PC-3 (cell line): ENCODE measurements at regions not wholly inside any gene's neighbourhood (a gene's known extent, or its start where the extent isn't known, plus 50 kb on each side); places are given as distances from the start of the nearest gene placed in this dataset.

Experiments used
- ATAC-seq: fragments of 200-7000 bp; cut with Tn5 transposase; 2 replicates; pipeline ENCODE4 v1.9.1; 2020; ENCODE audit warnings: mild to moderate bottlenecking, moderate library complexity
- BruUV-seq: library from RNA; stranded (reverse); fragments of 400-500 nt; replicated peaks from 2 replicates; lab custom pipeline; 2021; lab: Mats Ljungman, UMichigan
- CTCF ChIA-PET: fragments of 300-600 bp; sonication (Branson Sonifier 250); formaldehyde crosslinking; loops from one replicate; lab custom pipeline; 2022; ENCODE audit warnings: antibody characterized with exemption; lab: Charles Lee
- POLR2A ChIA-PET: fragments of 300-600 bp; sonication (Branson Sonifier 250); formaldehyde crosslinking; loops from one replicate; lab custom pipeline; 2022; ENCODE audit warnings: antibody characterized with exemption; ENCODE audit not compliant: unreplicated experiment; lab: Charles Lee
- DNase-seq: peaks from one replicate; pipeline ENCODE4 v3.0.0-alpha.2; 2015
- H2AFZ ChIP-seq: fragments of 300-600 bp; sonication (generic); 2 replicates; pipeline ENCODE4 v1.6.0; 2016; ENCODE audit warnings: antibody characterized with exemption, low read length
- H3F3A ChIP-seq: fragments of 300-600 bp; sonication (generic); one replicate; pipeline ENCODE4 v1.6.0; 2017; ENCODE audit warnings: antibody characterized with exemption, low read length, control low read depth, mild to moderate bottlenecking; ENCODE audit not compliant: unreplicated experiment
- H3K27ac ChIP-seq: fragments of 300-600 bp; sonication (generic); 2 replicates; pipeline ENCODE4 v1.5.1; 2016; ENCODE audit warnings: mild to moderate bottlenecking, low read length
- H3K27me3 ChIP-seq: fragments of 300-600 bp; sonication (generic); 2 replicates; pipeline ENCODE4 v1.6.1; 2016; ENCODE audit warnings: low read length, mixed read lengths
- H3K36me3 ChIP-seq: fragments of 300-600 bp; sonication (generic); 2 replicates; pipeline ENCODE4 v1.6.1; 2016; ENCODE audit warnings: low read depth, mixed run types, low read length, mixed read lengths
- H3K4me1 ChIP-seq: fragments of 300-600 bp; sonication (generic); 2 replicates; pipeline ENCODE4 v1.5.1; 2016; ENCODE audit warnings: low read length; ENCODE audit not compliant: insufficient read depth
- H3K4me2 ChIP-seq: fragments of 300-600 bp; sonication (generic); 2 replicates; pipeline ENCODE4 v1.6.0; 2016; ENCODE audit warnings: low read length
- H3K4me3 ChIP-seq: fragments of 300-600 bp; sonication (generic); 2 replicates; pipeline ENCODE4 v1.5.1; 2016; ENCODE audit warnings: mild to moderate bottlenecking, low read length, mixed read lengths
- H3K79me2 ChIP-seq: fragments of 300-600 bp; sonication (generic); 2 replicates; pipeline ENCODE4 v1.6.1; 2017; ENCODE audit warnings: low read length, mixed read lengths
- H3K9ac ChIP-seq: fragments of 300-600 bp; sonication (generic); 2 replicates; pipeline ENCODE4 v1.6.0; 2016; ENCODE audit warnings: mild to moderate bottlenecking, low read length
- H3K9me2 ChIP-seq: fragments of 300-600 bp; sonication (generic); replicated peaks from 2 replicates; pipeline ENCODE4 v1.6.1; 2016; ENCODE audit warnings: mixed run types, low read length, mixed read lengths
- H3K9me3 ChIP-seq: fragments of 300-600 bp; sonication (generic); 2 replicates; pipeline ENCODE4 v1.6.1; 2016; ENCODE audit warnings: low read length, mixed read lengths
- H4K20me1 ChIP-seq: fragments of 300-600 bp; sonication (generic); 2 replicates; pipeline ENCODE4 v1.6.1; 2016; ENCODE audit warnings: low read length, mixed read lengths
- CTCF ChIP-seq: fragments of 300-600 bp; sonication (generic); conservative IDR thresholded peaks from 2 replicates; pipeline ENCODE4 v1.5.1; 2017; ENCODE audit warnings: antibody characterized with exemption, low read depth, mild to moderate bottlenecking, low read length
- EZH2 ChIP-seq: fragments of 300-600 bp; sonication (generic); IDR thresholded peaks from one replicate; pipeline ENCODE4 v1.6.1; 2017; ENCODE audit warnings: antibody characterized with exemption, mild to moderate bottlenecking, low read length; ENCODE audit not compliant: unreplicated experiment
- EZH2phosphoT487 ChIP-seq: fragments of 300-600 bp; sonication (generic); IDR thresholded peaks from 2 replicates; pipeline ENCODE4 v1.6.1; 2018; ENCODE audit warnings: mild to moderate bottlenecking, antibody characterized with exemption, low read length, borderline replicate concordance
- intact Hi-C: fragments of 100-400 bp; cut with micrococcal nuclease; formaldehyde crosslinking; loops from 2 replicates; pipeline ENCODE4 v1.9.0; 2023

GRCh38 chr12:111169032-111169431 is 199.9 kb downstream of the PHETA1 start:
- CTCF ChIA-PET = no interaction called here
- intact Hi-C loops = no loop called here

GRCh38 chr12:111168009-111168900 is 200.6 kb downstream of the PHETA1 start:
- Histone ChIP-seq H3K9ac (no peak overlapping the region), H3K36me3 (no peaks in the 10 kb centered on the region), H3K9me3 (no peaks in the 10 kb centered on the region), H3K4me2 (no peak overlapping the region), H3K4me3 (no peak overlapping the region), H3K27me3 (peaks cover 80% of the 10 kb centered on the region), H2AFZ (no peak overlapping the region), H3F3A (no peaks in the 10 kb centered on the region), H3K4me1 (no peaks in the 10 kb centered on the region), H4K20me1 (no peaks in the 10 kb centered on the region), H3K79me2 (no peaks in the 10 kb centered on the region), H3K27ac (no peak overlapping the region), H3K9me2 (no peaks in the 10 kb centered on the region)
- TF ChIP-seq EZH2phosphoT487 = no peak
- TF ChIP-seq CTCF = no peak
- no peak for TF ChIP-seq EZH2
- intact Hi-C loops = no loop called here
- no TSS peak for BruUV-seq
- CTCF ChIA-PET = no interaction called here
- POLR2A ChIA-PET = no interaction called here
- DNase-seq = no peak
- no peak for ATAC-seq

More at GRCh38 chr12:111169032-111169431, 199.9 kb downstream of the PHETA1 start:
- no TSS peak for BruUV-seq
- ATAC-seq = no peak
- POLR2A ChIA-PET = no interaction called here
- Histone ChIP-seq H3F3A (no peaks in the 10 kb centered on the region), H3K9me2 (no peaks in the 10 kb centered on the region), H3K4me1 (peaks cover 2% of the 10 kb centered on the region), H3K79me2 (no peaks in the 10 kb centered on the region), H3K9me3 (no peaks in the 10 kb centered on the region), H4K20me1 (no peaks in the 10 kb centered on the region), H3K36me3 (no peaks in the 10 kb centered on the region), H3K4me3 (no peak overlapping the region), H3K9ac (no peak overlapping the region), H3K27me3 (peaks cover 82% of the 10 kb centered on the region), H3K27ac (no peak overlapping the region), H2AFZ (no peak overlapping the region), H3K4me2 (no peak overlapping the region)
- TF ChIP-seq CTCF = no peak
- DNase-seq = no peak
